CD4-positive, alpha-beta T cell (primary cell): ENCODE measurements at regions not wholly inside any gene's neighbourhood (a gene's known extent, or its start where the extent isn't known, plus 50 kb on each side); places are given as distances from the start of the nearest gene placed in this dataset.

ENCODE experiments used
- ATAC-seq: fragments of 200-7000 bp; cut with Tn5 transposase; one replicate; pipeline ENCODE4 v1.10.0; 2022; ENCODE audit warnings: mild to moderate bottlenecking; ENCODE audit not compliant: poor library complexity
- CTCF ChIA-PET: fragments of 350-600 bp; sonication (Branson Sonifier 250); formaldehyde crosslinking; loops from one replicate; lab custom pipeline; 2021; ENCODE audit warnings: antibody characterized with exemption, inconsistent platforms; lab: Charles Lee
- POLR2A ChIA-PET: fragments of 350-600 bp; sonication (Branson Sonifier 250); formaldehyde crosslinking; loops from one replicate; lab custom pipeline; 2021; ENCODE audit warnings: antibody characterized with exemption, inconsistent platforms; lab: Charles Lee
- DNase-seq, 14 experiments: peaks; one replicate each; pipeline ENCODE4 v3.0.0-alpha.2; 2013 to 2020; ENCODE audit warnings: mixed read lengths in 2 of 14
- H3K27ac ChIP-seq, 2 donors: one replicate each; pipeline versions ENCODE4 v1.5.1 to v1.7.0; 2013; ENCODE audit warnings: low read length in 2 of 2, low read depth in 1 of 2, mild to moderate bottlenecking in 1 of 2
- H3K27me3 ChIP-seq, 2 experiments: 1 replicate in 1 of 2; 2 replicates in 1 of 2; pipeline versions ENCODE4 v1.6.1 to v1.7.0; 2013; ENCODE audit warnings: low read length in 2 of 2, control low read depth in 1 of 2, mild to moderate bottlenecking in 1 of 2, moderate library complexity in 1 of 2; ENCODE audit not compliant: insufficient read depth in 2 of 2, control insufficient read depth in 1 of 2
- H3K36me3 ChIP-seq: one replicate; pipeline ENCODE4 v1.6.1; 2013; ENCODE audit warnings: low read length, control low read depth; ENCODE audit not compliant: insufficient read depth
- H3K4me1 ChIP-seq: one replicate; pipeline ENCODE4 v1.6.1; 2013; ENCODE audit warnings: low read length, control low read depth; ENCODE audit not compliant: insufficient read depth
- H3K4me3 ChIP-seq: one replicate; pipeline ENCODE4 v1.5.1; 2013; ENCODE audit warnings: mild to moderate bottlenecking, low read length, moderate library complexity
- H3K9me3 ChIP-seq, 2 experiments: 1 replicate in 1 of 2; 2 replicates in 1 of 2; pipeline versions ENCODE4 v1.6.1 to v1.7.0; 2013; ENCODE audit warnings: low read length in 2 of 2, mild to moderate bottlenecking in 2 of 2, control low read depth in 1 of 2, moderate library complexity in 1 of 2; ENCODE audit not compliant: control insufficient read depth in 1 of 2, insufficient read depth in 1 of 2
- H3K27ac Mint-ChIP-seq: one replicate; pipeline ENCODE4 v1.8.0; 2020; ENCODE audit warnings: mixed read lengths
- H3K27me3 Mint-ChIP-seq: one replicate; pipeline ENCODE4 v1.8.0; 2021; ENCODE audit warnings: mixed read lengths
- H3K36me3 Mint-ChIP-seq: one replicate; pipeline ENCODE4 v1.8.0; 2021; ENCODE audit warnings: low read depth, mixed read lengths
- H3K4me1 Mint-ChIP-seq: one replicate; pipeline ENCODE4 v1.8.0; 2021; ENCODE audit warnings: low read depth, mixed read lengths
- H3K4me3 Mint-ChIP-seq: one replicate; pipeline ENCODE4 v1.8.0; 2020; ENCODE audit warnings: mild to moderate bottlenecking, mixed read lengths
- H3K9me3 Mint-ChIP-seq: one replicate; pipeline ENCODE4 v1.8.0; 2020; ENCODE audit warnings: mixed read lengths
- CTCF ChIP-seq: fragments of 200-600 bp; IDR thresholded peaks from one replicate; pipeline ENCODE4 v1.8.0; 2022; ENCODE audit warnings: antibody characterized with exemption, mild to moderate bottlenecking
- intact Hi-C, 2 experiments: fragments of 100-400 bp; cut with DNase I in 1 of 2; cut with micrococcal nuclease in 1 of 2; formaldehyde crosslinking; loops; one replicate each; pipeline versions ENCODE4 v1.15.1 to v1.9.0; 2023 to 2025; cut with DNase I, micrococcal nuclease

GRCh38 chr21:36583591-36583990 is 103.7 kb upstream of the CLDN14 start:
- no peaks in the 10 kb centered on the region for H3K4me1 ChIP-seq
- H3K27me3 ChIP-seq = peaks cover 0 to 2% of the 10 kb centered on the region in 2 experiments
- peaks cover 10% of the 10 kb centered on the region for H3K27me3 Mint-ChIP-seq
- ATAC-seq = no peak
- DNase-seq = no peak
- H3K27ac ChIP-seq = no peak overlapping the region
- no peaks in the 10 kb centered on the region for H3K36me3 ChIP-seq
- ChIA-PET CTCF (no interaction called here), POLR2A (no interaction called here)
- H3K27ac Mint-ChIP-seq = no peak overlapping the region
- TF ChIP-seq CTCF = no peak
- no peak overlapping the region for H3K4me3 ChIP-seq
- no peak overlapping the region for H3K4me3 Mint-ChIP-seq
- H3K4me1 Mint-ChIP-seq = peaks cover 6% of the 10 kb centered on the region
- H3K9me3 Mint-ChIP-seq = no peaks in the 10 kb centered on the region
- H3K9me3 ChIP-seq = no peaks in the 10 kb centered on the region
- intact Hi-C loops = loop anchor here in 1 of 2 experiments (10.0 kb wide), 2 partner anchors 111 to 271 kb away; partner anchors contain the start of gene SIM2
- no peaks in the 10 kb centered on the region for H3K36me3 Mint-ChIP-seq

- H3K4me1 Mint-ChIP-seq = peaks cover 6% of the 10 kb centered on the region
- peaks cover 10% of the 10 kb centered on the region for H3K27me3 Mint-ChIP-seq
- intact Hi-C loops = loop anchor here (1.0 to 10.0 kb wide), 5 partner anchors 107 to 343 kb away; partner anchors contain the start of gene SIM2 (in 1 of the 2)
- Histone ChIP-seq H3K27me3 (peaks cover 0 to 4% of the 10 kb centered on the region in 2 experiments), H3K27ac (no peak overlapping the region), H3K36me3 (no peaks in the 10 kb centered on the region), H3K4me3 (no peak overlapping the region), H3K9me3 (no peaks in the 10 kb centered on the region), H3K4me1 (no peaks in the 10 kb centered on the region)
- H3K36me3 Mint-ChIP-seq = no peaks in the 10 kb centered on the region
- DNase-seq (peak in 12 of 14 experiments; percentile 10 to 63 (median 30)), ATAC-seq (peak; percentile 41)
- H3K27ac Mint-ChIP-seq = no peak overlapping the region
- CTCF ChIA-PET = no interaction called here
- POLR2A ChIA-PET = no interaction called here
- peak; percentile 53 for TF ChIP-seq CTCF
- no peaks in the 10 kb centered on the region for H3K9me3 Mint-ChIP-seq
- no peak overlapping the region for H3K4me3 Mint-ChIP-seq
Measured at GRCh38 chr21:36584980-36585940, 105.3 kb upstream of the CLDN14 start.

GRCh38 chr21:36587388-36587787 is 107.5 kb upstream of the CLDN14 start:
- Histone ChIP-seq H3K9me3 (no peaks in the 10 kb centered on the region), H3K27me3 (peaks cover 0 to 2% of the 10 kb centered on the region in 2 experiments), H3K27ac (no peak overlapping the region), H3K36me3 (no peaks in the 10 kb centered on the region), H3K4me3 (no peak overlapping the region), H3K4me1 (no peaks in the 10 kb centered on the region)
- no peak for TF ChIP-seq CTCF
- H3K4me3 Mint-ChIP-seq = no peak overlapping the region
- H3K27ac Mint-ChIP-seq = no peak overlapping the region
- H3K4me1 Mint-ChIP-seq = peaks cover 6% of the 10 kb centered on the region
- no peaks in the 10 kb centered on the region for H3K36me3 Mint-ChIP-seq
- no peaks in the 10 kb centered on the region for H3K9me3 Mint-ChIP-seq
- no peak for ATAC-seq
- no peaks in the 10 kb centered on the region for H3K27me3 Mint-ChIP-seq
- intact Hi-C loops = loop anchor here (5.0 to 10.0 kb wide), 3 partner anchors 105 to 267 kb away; partner anchors contain the start of gene SIM2 (in 1 of the 2)
- POLR2A ChIA-PET = no interaction called here
- CTCF ChIA-PET = no interaction called here
- DNase-seq = no peak
